ENCODE measurements at regions not wholly inside any gene's neighbourhood (a gene's known extent, or its start where the extent isn't known, plus 50 kb on each side); places are given as distances from the start of the nearest gene placed in this dataset.

- H3K4me3 Mint-ChIP-seq: no peak overlapping the region
- H3K4me1 ChIP-seq (ENCODE audit: control insufficient read depth in 1 of 2, extremely low read depth in 1 of 2, insufficient read depth in 2 of 2, low read length in 2 of 2): no peaks in the 10 kb centered on the region
- H3K9me3 ChIP-seq: no peaks in the 10 kb centered on the region
- ATAC-seq (replicated peaks in 1 of 4) (no peak), DNase-seq (no peak)
- H3K36me3 Mint-ChIP-seq: no peaks in the 10 kb centered on the region
- ChIA-PET POLR2A (no interaction called here), CTCF (no interaction called here)
- no peaks in the 10 kb centered on the region for H3K36me3 ChIP-seq (ENCODE audit: control insufficient read depth in 2 of 2, extremely low read depth in 1 of 2, insufficient read depth in 1 of 2, low read length in 1 of 2)
- no peaks in the 10 kb centered on the region for H3K4me1 Mint-ChIP-seq
- 33% methylated on average over 1 of the region's 1 CpG for WGBS (ENCODE audit: insufficient coverage)
- no peak overlapping the region for H3K27ac ChIP-seq (ENCODE audit: low read length)
- H3K27me3 Mint-ChIP-seq: no peaks in the 10 kb centered on the region
- H3K4me3 ChIP-seq (ENCODE audit: control insufficient read depth in 1 of 2, extremely low read depth in 1 of 2, low read length in 1 of 2): no peak overlapping the region
- H3K9me3 Mint-ChIP-seq: peaks cover 0 to 7% (median 0%) of the 10 kb centered on the region in 3 donors
- no peaks in the 10 kb centered on the region for H3K27me3 ChIP-seq (replicated peaks in 1 of 2; ENCODE audit: control insufficient read depth in 2 of 2, extremely low read depth in 1 of 2, insufficient read depth in 2 of 2, low read length in 1 of 2)
- H3K27ac Mint-ChIP-seq: no peak overlapping the region
Observed at GRCh38 chr5:98042521-98042920, 730.9 kb upstream of the RGMB start.

GRCh38 chr5:98042961-98043360, 730.5 kb upstream of the RGMB start:
- no peaks in the 10 kb centered on the region for H3K36me3 ChIP-seq (ENCODE audit: control insufficient read depth in 2 of 2, extremely low read depth in 1 of 2, insufficient read depth in 1 of 2, low read length in 1 of 2)
- CTCF ChIA-PET: no interaction called here
- Mint-ChIP-seq H3K9me3 (peaks cover 0 to 7% (median 0%) of the 10 kb centered on the region in 3 donors), H3K36me3 (no peaks in the 10 kb centered on the region), H3K4me3 (no peak overlapping the region), H3K27me3 (no peaks in the 10 kb centered on the region), H3K27ac (no peak overlapping the region), H3K4me1 (no peaks in the 10 kb centered on the region)
- ATAC-seq (replicated peaks in 1 of 4) (no peak), DNase-seq (no peak)
- no peak overlapping the region for H3K27ac ChIP-seq (ENCODE audit: low read length)
- no peaks in the 10 kb centered on the region for H3K4me1 ChIP-seq (ENCODE audit: control insufficient read depth in 1 of 2, extremely low read depth in 1 of 2, insufficient read depth in 2 of 2, low read length in 2 of 2)
- POLR2A ChIA-PET: no interaction called here
- H3K4me3 ChIP-seq (ENCODE audit: control insufficient read depth in 1 of 2, extremely low read depth in 1 of 2, low read length in 1 of 2): no peak overlapping the region
- H3K27me3 ChIP-seq (replicated peaks in 1 of 2; ENCODE audit: control insufficient read depth in 2 of 2, extremely low read depth in 1 of 2, insufficient read depth in 2 of 2, low read length in 1 of 2): no peaks in the 10 kb centered on the region
- H3K9me3 ChIP-seq: no peaks in the 10 kb centered on the region

- peaks cover 0 to 7% of the 10 kb centered on the region in 2 experiments for H3K27me3 ChIP-seq (replicated peaks in 1 of 2; ENCODE audit: control insufficient read depth in 2 of 2, extremely low read depth in 1 of 2, insufficient read depth in 2 of 2, low read length in 1 of 2)
- no peaks in the 10 kb centered on the region for H3K9me3 ChIP-seq
- POLR2A ChIA-PET: no interaction called here
- Mint-ChIP-seq H3K36me3 (no peaks in the 10 kb centered on the region), H3K9me3 (peaks cover 0 to 3% (median 3%) of the 10 kb centered on the region in 3 donors), H3K4me1 (no peaks in the 10 kb centered on the region), H3K27me3 (peaks cover 0 to 3% of the 10 kb centered on the region in 2 donors), H3K4me3 (no peak overlapping the region), H3K27ac (no peak overlapping the region)
- H3K4me1 ChIP-seq (ENCODE audit: control insufficient read depth in 1 of 2, extremely low read depth in 1 of 2, insufficient read depth in 2 of 2, low read length in 2 of 2): no peaks in the 10 kb centered on the region
- no peaks in the 10 kb centered on the region for H3K36me3 ChIP-seq (ENCODE audit: control insufficient read depth in 2 of 2, extremely low read depth in 1 of 2, insufficient read depth in 1 of 2, low read length in 1 of 2)
- no peak for ATAC-seq (replicated peaks in 1 of 4)
- CTCF ChIA-PET: no interaction called here
- WGBS (ENCODE audit: insufficient coverage): no CpG with 5 or more reads among the region's 3 CpGs
- no peak overlapping the region for H3K4me3 ChIP-seq (ENCODE audit: control insufficient read depth in 1 of 2, extremely low read depth in 1 of 2, low read length in 1 of 2)
- no peak overlapping the region for H3K27ac ChIP-seq (ENCODE audit: low read length)
- no peak for DNase-seq
Observed at GRCh38 chr5:98050583-98050982, 722.9 kb upstream of the RGMB start.

- Histone ChIP-seq H3K4me1 (ENCODE audit: control insufficient read depth in 1 of 2, extremely low read depth in 1 of 2, insufficient read depth in 2 of 2, low read length in 2 of 2) (no peaks in the 10 kb centered on the region), H3K4me3 (ENCODE audit: control insufficient read depth in 1 of 2, extremely low read depth in 1 of 2, low read length in 1 of 2) (no peak overlapping the region), H3K36me3 (ENCODE audit: control insufficient read depth in 2 of 2, extremely low read depth in 1 of 2, insufficient read depth in 1 of 2, low read length in 1 of 2) (no peaks in the 10 kb centered on the region), H3K27me3 (replicated peaks in 1 of 2; ENCODE audit: control insufficient read depth in 2 of 2, extremely low read depth in 1 of 2, insufficient read depth in 2 of 2, low read length in 1 of 2) (peaks cover 0 to 7% of the 10 kb centered on the region in 2 experiments), H3K27ac (ENCODE audit: low read length) (no peak overlapping the region), H3K9me3 (no peaks in the 10 kb centered on the region)
- H3K36me3 Mint-ChIP-seq: no peaks in the 10 kb centered on the region
- H3K4me3 Mint-ChIP-seq: no peak overlapping the region
- WGBS (ENCODE audit: insufficient coverage): 100% methylated on average over 1 of the region's 2 CpGs
- no peak overlapping the region for H3K27ac Mint-ChIP-seq
- H3K27me3 Mint-ChIP-seq: peaks cover 0 to 3% of the 10 kb centered on the region in 2 donors
- ChIA-PET CTCF (no interaction called here), POLR2A (interaction anchor here in 1 of 2 donors (0.6 kb wide), 1 partner anchor 602 kb away, joined by 3 read pairs; no protein-coding TSS in a partner anchor)
- ATAC-seq (replicated peaks in 1 of 4): no peak
- peaks cover 0 to 3% (median 3%) of the 10 kb centered on the region in 3 donors for H3K9me3 Mint-ChIP-seq
- H3K4me1 Mint-ChIP-seq: no peaks in the 10 kb centered on the region
- no peak for DNase-seq
Observed at GRCh38 chr5:98053170-98053569, 720.3 kb upstream of the RGMB start.

- no peak overlapping the region for H3K4me3 Mint-ChIP-seq
- Histone ChIP-seq H3K36me3 (ENCODE audit: control insufficient read depth in 2 of 2, extremely low read depth in 1 of 2, insufficient read depth in 1 of 2, low read length in 1 of 2) (no peaks in the 10 kb centered on the region), H3K4me3 (ENCODE audit: control insufficient read depth in 1 of 2, extremely low read depth in 1 of 2, low read length in 1 of 2) (no peak overlapping the region), H3K27ac (ENCODE audit: low read length) (no peak overlapping the region), H3K9me3 (no peaks in the 10 kb centered on the region), H3K4me1 (ENCODE audit: control insufficient read depth in 1 of 2, extremely low read depth in 1 of 2, insufficient read depth in 2 of 2, low read length in 2 of 2) (no peaks in the 10 kb centered on the region), H3K27me3 (replicated peaks in 1 of 2; ENCODE audit: control insufficient read depth in 2 of 2, extremely low read depth in 1 of 2, insufficient read depth in 2 of 2, low read length in 1 of 2) (no peaks in the 10 kb centered on the region)
- ChIA-PET POLR2A (no interaction called here), CTCF (no interaction called here)
- H3K9me3 Mint-ChIP-seq: peaks cover 0 to 1% (median 0%) of the 10 kb centered on the region in 3 donors
- DNase-seq: no peak
- no peak overlapping the region for H3K27ac Mint-ChIP-seq
- no peaks in the 10 kb centered on the region for H3K36me3 Mint-ChIP-seq
- no peaks in the 10 kb centered on the region for H3K4me1 Mint-ChIP-seq
- no peak for ATAC-seq (replicated peaks in 1 of 4)
- H3K27me3 Mint-ChIP-seq: no peaks in the 10 kb centered on the region
Observed at GRCh38 chr5:98060148-98060547, 713.3 kb upstream of the RGMB start.

- POLR2A ChIA-PET: no interaction called here
- no peaks in the 10 kb centered on the region for H3K9me3 ChIP-seq
Observed at GRCh38 chr5:98064118-98064685, 709.3 kb upstream of the RGMB start.

More at GRCh38 chr5:98064118-98064685, 709.3 kb upstream of the RGMB start:
- ATAC-seq (replicated peaks in 1 of 4) (no peak), DNase-seq (no peak)
- Mint-ChIP-seq H3K27ac (no peak overlapping the region), H3K36me3 (no peaks in the 10 kb centered on the region), H3K27me3 (no peaks in the 10 kb centered on the region), H3K4me1 (no peaks in the 10 kb centered on the region), H3K4me3 (no peak overlapping the region), H3K9me3 (no peaks in the 10 kb centered on the region)
- Histone ChIP-seq H3K36me3 (ENCODE audit: control insufficient read depth in 2 of 2, extremely low read depth in 1 of 2, insufficient read depth in 1 of 2, low read length in 1 of 2) (no peaks in the 10 kb centered on the region), H3K27me3 (replicated peaks in 1 of 2; ENCODE audit: control insufficient read depth in 2 of 2, extremely low read depth in 1 of 2, insufficient read depth in 2 of 2, low read length in 1 of 2) (no peaks in the 10 kb centered on the region), H3K4me1 (ENCODE audit: control insufficient read depth in 1 of 2, extremely low read depth in 1 of 2, insufficient read depth in 2 of 2, low read length in 2 of 2) (no peaks in the 10 kb centered on the region), H3K4me3 (ENCODE audit: control insufficient read depth in 1 of 2, extremely low read depth in 1 of 2, low read length in 1 of 2) (no peak overlapping the region), H3K27ac (ENCODE audit: low read length) (no peak overlapping the region)
- no CpG with 5 or more reads among the region's 6 CpGs for WGBS (ENCODE audit: insufficient coverage)
- CTCF ChIA-PET: no interaction called here
